ENCODE measurements at regions not wholly inside any gene's neighbourhood (a gene's known extent, or its start where the extent isn't known, plus 50 kb on each side); places are given as distances from the start of the nearest gene placed in this dataset.
"Not testable (repeated sequence)": the region's sequence is repeated elsewhere in the genome, so short reads cannot be mapped to it uniquely, and the experiment has no call there.

DNA sequence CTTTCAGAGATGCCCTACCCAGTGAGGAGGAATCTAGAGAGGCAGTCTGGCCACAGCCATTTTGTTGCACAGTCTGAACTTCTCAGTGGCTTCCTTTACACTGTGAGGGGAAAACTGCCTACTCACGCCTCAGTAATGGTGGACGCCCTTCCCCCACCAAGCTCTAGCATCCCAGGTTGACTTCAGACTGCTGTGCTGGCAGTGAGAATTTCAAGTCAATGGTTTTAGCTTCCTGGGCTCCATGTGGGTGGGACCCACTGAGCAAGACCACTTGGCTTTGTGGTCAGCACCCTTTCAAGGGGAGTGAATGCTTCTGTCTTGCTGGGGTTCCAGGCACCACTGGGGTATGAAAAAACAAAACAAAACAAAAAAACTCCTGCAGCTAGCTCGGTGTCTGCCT, 663.2 kb upstream of the ZNF385D start:
- DNase-seq, result no peak

DNA sequence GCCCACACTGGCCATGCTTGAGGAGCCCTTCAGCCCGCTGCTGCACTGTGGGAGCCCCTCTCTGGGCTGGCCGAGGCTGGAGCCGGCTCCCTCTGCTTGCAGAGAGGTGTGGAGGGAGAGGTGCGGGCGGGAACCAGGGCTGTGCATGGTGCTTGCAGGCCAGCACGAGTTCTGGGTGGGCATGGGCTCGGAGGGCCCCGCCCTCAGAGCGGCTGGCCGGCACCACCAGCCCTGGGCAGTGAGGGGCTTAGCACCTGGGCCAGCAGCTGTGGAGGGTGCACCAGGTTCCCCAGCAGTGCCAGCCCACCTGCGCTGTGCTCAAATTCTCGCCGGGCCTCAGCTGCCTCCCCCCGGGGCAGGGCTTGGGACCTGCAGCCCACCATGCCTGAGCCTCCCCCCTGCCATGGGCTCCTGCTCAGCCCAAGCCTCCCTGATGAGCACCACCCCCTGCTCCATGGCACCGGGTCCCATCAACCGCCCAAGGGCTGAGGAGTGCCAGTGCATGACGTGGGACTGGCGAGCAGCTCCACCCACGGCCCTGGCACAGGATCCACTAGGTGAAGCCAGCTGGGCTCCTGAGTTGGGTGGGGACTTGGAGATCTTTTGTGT, 665.9 kb upstream of the ZNF385D start:
- DNase-seq, result not testable (repeated sequence)

DNA sequence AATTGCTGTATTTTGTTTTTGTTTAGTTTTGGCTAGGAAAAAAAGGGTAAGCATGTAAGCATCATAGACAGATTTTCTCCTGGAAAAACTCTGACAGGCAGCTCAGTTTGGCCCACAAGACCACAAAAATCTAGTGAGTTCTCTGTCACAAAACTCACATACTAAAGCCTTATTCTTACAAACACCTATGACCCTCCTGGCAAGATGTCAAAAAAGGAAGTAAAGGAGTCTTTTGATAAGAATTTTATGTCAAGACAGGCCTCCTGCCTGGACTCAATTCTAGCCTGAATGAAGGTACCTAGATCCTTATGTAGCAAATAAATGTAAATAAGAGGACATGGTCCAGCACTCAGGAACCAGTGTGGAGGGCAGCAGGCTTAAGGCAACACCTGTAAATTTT, 668.3 kb upstream of the ZNF385D start:
- no peak for DNase-seq

DNA sequence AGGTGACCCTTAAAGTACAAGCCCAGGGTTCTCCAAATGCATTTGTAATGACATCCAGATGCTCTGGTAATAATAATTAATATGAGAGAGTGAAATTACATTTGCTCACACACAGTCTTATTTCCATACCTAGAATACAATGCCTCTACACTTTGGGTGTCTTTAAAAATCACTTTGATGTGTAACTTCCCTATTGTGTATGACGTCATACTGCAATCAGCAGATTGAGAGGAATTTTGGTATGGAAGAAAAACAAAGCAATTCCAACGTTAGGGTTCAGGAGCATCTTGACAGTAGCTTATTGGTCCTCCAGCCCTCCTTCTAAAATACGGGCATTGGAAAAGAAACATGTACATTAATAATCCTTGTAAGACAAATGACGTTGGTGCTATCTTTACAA, 670.6 kb upstream of the ZNF385D start:
- no peak for DNase-seq

DNA sequence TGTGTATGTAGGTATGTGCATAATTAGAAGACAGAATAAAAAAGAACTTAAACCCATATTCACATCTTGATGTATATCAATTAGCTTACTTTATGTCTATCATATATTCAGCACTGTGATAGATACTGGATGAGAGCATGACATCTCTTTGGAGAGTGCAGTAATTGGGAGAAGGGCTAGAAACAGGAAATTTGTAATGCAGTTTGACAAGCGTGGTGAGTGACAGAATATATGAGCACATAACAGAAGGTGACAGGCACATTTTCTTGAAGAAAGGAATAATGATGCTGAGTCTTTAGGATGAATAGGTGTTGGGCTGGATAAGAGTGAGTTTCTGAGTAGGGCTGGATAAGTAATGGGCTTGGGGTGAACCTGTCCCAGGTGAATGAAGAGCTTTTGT, 680.3 kb upstream of the ZNF385D start:
- DNase-seq, result no peak

DNA sequence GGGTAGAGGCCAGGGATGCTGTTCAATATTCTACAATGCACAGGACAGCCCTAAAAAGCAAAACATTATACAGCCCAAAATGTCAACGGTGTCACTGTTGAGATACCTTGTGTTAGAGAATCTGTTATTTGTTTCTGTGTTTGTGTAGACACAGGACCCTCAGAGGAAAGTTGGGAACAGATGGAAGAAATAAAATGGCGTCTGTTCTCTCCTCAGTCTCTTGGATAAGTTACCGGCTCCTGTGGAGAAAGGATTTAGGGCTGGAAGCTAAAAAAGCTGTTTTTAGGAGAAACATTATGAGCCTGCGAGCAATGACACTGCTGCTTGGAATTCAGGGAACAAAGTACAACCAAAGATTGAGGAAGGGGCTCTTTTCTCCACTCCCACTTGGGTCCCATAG, 688.6 kb upstream of the ZNF385D start:
- no peak for DNase-seq

DNA sequence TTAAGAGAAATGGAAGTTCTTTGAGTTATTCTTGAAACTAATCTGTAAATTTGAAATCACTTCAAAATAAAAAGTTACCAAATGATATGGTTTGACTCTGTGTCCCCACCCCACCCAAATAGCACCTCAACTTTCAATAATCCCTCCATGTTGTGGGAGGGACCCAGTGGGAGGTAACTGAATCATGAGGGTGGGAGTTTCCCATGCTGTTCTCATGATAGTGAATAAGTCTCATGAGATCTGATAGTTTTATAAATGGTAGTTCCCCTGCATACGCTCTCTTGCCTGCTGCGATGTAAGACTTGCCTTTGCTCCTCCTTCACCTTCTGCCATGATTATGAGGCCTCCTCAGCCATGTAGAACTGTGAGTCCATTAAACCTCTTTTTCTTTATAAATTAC, 690.7 kb upstream of the ZNF385D start:
- DNase-seq, result no peak

DNA sequence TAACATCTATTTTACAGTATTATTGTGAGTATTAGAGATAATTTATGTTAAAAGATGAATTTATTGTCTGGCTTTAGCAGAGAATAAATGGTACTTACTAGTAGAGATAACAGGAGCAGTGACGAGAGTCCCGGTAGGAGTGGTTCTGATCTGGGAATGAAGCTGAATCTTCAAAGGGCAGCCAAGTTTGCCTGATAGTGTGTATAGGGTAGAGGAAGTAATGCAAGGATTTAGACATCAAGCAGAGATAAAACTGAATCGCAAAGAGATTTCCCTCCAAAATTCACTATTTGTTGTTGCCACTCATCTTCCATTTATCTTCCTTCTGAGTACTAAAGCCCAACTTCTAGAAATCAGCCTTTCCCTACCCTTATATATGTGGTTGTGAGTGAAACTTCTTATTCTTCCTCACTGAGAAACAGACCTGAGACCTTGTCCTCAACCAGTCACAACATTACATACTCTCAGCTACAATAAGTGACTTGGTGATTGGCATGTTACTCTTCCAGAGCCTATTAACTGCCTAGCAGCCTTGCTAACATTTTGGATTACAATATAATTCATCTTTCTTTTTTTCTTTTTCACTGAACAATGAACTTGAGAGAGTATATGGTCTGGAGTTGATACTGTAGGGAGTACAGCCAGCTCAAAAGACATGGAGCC, 692.7 kb upstream of the ZNF385D start:
- no peak for DNase-seq

DNA sequence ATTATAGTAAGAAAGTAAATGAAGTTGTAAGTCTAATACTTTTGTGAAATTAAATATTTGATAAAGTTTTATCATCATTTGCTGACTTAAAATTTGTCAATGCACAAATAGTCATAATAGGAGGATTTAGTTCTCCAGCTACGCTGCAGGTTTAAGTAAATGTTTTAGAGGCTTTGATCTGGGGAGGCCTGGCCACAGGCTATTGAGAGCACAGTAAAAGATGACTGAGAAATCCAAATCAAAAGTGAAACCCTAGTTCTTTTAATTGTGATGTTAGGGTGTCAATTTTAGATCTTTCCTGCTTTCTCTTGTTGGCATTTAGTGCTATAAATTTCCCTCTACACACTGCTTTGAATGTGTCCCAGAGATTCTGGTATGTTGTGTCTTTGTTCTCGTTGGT, 694.3 kb upstream of the ZNF385D start:
- not testable (repeated sequence) for DNase-seq

DNA sequence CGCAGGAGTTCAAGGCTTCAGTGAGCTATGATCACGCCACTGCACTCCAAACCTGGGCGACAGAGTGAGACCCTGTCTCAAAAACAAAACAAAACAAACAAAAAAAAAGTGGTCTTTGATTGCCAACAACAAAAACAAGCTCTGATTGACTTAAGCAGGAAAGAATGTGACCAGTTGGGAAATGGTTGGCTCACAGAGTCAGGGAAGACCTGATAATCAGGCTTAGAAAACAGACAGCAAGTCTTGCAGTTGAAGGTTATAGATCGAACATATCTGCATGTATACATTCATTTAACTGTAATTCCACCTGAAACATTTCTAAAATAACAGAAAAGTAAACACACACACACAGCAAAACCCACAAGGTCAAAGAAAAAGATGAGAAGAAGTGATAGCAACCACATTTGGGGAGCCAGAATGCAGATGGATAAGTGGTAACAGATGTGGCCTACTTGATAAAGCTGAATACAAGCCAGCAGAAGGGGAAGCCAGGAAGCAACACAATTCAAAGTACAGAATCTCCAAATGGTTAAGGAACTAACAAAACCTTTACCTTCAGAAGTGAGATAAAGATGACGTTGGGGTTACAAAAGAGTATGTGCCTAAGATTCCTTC, 699.9 kb upstream of the ZNF385D start:
- DNase-seq, result no peak

DNA sequence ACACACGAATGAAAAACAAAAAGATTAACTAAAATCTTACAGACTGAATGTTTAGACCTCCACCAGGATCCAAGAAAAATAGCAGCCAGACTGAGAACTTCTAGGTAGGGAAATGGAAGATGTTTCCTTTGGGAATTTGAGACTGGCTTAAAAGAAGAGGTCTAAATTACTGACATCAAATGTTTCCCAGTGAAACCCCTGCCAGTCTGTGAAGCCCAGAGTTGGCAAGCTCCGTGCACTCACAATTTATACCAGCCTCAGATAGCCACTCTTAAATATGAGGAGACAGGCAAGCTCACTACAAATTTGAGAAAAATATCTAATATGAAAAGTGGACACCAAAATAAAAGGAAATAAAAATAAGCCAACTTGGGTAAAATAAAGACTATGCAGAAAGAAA, 700.5 kb upstream of the ZNF385D start:
- DNase-seq, result no peak

DNA sequence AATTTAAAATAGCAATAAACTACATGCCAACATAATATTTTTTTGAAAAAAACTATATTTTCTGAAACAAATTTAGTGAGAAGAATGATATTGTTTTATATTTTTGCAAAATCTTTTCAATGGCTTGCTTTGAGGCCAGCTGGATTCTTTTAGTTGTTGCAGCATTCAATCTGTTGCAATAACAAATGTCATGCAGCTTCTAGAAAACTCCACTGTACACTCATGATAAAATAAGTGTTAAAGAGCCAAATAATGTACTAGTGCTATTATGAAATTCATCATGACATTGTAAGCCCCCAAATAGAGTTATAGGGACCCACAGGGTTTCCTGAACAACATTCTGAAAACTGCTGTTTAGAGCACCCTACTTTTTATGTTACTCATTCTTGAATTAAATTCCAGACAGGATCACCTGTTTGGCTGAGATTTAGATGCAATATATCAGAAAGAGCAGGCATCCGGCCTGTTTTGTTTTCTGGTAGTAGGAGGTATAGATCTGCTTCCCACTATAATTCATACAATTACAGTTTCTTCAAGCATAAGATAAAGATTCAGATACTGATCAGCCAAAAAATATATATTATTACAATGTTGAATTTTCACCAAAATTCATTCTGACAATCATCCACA, 703.0 kb upstream of the ZNF385D start:
- DNase-seq, result no peak

DNA sequence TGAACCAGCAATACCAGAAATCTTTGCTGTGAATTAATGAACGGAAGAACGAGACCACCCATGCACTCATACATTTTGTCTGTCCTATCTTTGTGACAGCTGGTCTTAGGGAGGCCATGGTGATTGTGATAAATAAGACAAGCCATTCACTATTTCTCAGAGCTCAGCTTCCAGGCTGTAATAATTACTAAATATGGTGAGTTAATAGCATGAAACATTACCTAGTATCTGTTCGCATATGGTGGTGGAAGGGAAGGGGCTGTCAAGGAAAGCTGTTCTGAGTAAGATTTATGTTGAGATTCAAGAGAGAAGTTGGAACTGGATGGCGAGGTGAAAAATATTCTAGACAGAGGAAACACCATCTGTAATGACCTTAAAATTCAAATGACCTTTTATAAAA, 719.0 kb upstream of the ZNF385D start:
- no peak for DNase-seq

DNA sequence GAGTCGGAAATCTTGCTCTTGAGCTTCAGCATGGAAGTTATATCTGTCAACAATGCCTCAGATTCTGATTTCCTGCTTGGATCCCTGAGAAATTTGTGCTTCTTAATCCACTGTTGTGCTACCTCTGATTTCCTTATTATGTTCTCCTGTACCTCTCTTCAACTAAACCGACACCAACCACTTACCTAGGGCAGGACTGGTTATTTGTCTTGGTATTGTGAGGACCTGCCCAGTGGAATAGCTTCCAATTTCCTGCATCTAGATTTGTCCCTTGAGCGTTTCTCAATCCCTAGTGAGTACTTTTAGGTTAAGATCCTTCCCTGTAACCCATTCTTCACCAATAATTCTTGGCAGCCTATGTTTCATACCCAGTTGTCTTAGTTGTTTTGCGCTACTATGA, 720.5 kb upstream of the ZNF385D start:
- no peak for DNase-seq

DNA sequence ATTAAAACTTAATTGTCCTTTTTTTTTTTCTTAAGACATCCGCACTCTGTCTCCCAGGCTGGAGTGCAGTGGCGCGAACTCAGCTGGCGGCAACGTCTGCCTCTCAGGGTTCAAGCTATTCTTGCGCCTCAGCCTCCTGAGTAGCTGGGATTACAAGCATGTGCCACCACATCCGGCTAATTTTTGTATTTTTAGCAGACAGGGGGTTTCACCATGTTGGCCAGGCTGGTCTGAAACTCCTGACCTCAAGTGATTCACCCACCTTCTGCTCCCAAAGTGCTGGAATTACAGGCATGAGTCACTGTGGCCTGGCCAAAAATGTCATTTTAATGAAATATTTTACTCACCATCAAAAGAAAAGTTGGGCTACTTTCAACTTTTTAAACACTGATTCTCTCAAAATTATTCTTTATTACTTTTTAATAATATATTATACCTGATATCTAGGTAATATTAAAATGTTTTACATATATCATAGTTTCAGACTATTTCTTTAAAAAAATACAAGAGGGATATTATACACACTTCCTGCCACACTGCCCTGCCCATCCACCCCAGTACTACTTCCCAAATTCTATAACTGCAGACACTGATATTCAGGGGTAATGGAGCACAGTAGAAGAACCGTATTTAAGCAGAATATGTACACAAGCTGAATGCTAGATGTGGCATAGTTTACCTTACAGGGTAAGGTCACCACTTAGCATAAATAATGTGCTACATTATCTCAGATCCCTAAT, 723.9 kb upstream of the ZNF385D start:
- no peak for DNase-seq

DNA sequence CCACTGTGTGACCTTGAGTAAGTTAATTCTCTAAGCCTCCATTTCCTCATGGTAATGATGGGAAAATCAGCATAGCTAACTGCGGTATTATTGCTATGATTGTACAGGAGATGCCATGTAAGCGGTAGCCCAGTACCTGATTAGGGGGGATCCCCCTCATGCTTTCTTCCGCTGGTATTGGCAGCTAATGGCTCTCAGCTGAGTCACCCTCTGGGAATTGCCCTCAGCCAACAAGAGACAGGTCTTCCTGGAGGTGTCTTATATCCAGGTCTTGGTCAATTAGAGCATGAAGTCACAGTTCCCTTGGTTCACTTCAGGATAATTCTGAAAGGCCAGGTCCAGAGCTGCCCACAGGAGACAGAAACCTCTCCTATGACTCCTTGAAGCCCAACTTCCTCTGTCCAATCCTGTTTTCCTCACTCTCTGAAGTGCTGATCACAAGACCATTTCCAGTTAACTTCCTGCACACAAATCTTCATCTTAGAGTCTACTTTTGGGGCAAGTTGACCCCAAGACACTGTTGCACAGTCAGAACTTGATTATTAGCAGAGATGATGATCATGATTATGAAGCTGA, 724.7 kb upstream of the ZNF385D start:
- DNase-seq, result no peak

DNA sequence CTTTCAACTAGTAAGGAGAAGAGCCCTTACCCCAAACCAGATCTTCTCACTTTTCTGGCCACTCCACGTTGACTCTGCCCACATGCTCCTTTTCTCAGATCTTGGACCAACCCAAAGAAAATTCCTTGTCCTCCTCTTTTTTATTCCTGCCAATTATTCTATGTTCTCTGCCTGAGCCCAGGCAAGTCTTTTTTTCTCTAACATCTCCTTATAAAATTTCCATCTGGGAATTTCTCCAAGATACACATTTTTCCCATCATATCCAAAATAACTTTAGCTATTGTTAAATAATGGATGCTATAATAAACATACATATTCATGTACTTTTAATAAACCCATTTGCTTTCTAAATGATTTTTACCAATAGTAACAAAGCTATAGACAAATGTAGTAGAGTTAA, 726.0 kb upstream of the ZNF385D start:
- no peak for DNase-seq

DNA sequence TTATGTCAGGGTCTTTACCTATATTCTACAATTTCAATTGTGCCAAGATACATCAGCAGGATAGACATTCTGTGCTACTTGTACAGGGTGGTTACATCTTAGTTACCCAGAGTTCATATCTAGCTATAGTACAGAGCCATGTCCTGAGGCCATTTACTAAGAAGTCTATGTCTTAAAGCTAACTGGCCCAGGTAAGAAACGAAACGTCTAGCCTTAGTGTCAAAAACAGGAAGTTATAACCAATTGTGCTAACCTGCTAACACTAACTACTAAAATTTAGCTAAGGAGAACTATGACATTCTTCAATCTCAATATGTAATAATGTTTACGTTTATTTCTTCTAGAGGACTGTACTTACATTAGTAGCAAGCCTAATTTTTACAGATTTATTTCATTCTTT, 717.2 kb upstream of the UBE2E2 start:
- no peak for DNase-seq

DNA sequence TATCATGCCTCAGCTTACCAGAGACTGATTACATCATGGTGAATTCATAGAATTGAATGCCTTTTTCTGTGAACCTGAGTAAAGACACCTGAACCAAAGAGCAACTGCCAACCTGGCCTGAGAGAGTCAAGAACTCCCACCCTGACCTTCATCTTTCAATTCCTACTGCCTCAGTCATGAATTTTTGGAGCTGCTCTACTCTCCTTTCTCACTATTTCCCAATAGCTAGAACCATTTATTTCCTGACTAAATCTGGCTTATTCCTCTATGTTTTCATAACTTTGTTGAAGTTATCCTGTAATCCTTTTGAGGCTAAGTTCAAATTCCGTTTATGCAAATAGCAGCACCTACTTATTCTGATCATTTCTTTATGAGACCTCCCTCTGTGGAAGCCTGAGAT, 712.4 kb upstream of the UBE2E2 start:
- no peak for DNase-seq

DNA sequence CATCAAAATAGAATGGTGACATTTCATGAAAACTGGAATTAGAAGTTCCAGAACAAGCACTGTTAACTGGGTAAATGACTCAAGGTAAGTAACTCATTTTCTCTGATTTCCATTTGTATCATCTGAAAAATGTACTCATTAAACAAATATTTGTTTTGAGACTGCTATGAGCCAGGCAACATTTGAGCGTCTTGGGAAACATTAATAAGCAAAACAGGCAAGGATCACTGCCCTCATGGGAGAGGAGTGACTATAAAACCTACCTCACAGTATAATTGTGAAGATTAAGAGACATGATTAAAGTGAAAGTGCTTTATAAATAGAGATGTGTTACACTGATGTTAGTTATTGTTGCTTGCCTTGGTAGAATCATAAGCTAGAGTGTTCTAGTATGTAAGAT, 711.8 kb upstream of the UBE2E2 start:
- DNase-seq, result no peak

DNA sequence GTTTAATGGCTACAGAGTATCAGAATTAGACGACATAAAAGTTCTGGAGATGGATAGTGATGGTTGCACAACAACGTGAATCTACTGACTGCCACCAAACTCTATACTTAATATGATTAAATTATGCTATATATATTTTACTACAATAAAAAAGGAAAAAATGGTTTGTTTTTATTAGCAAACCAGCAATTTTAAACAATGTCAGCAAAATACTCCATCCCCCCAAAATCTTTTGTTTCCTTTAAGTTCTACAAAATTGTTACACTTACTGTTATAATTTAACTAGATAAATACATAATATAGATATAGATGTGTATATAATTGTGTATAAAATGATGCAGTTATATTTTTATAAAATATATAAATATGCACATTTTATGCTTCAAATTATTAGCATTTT, 710.8 kb upstream of the UBE2E2 start:
- DNase-seq, result no peak

DNA sequence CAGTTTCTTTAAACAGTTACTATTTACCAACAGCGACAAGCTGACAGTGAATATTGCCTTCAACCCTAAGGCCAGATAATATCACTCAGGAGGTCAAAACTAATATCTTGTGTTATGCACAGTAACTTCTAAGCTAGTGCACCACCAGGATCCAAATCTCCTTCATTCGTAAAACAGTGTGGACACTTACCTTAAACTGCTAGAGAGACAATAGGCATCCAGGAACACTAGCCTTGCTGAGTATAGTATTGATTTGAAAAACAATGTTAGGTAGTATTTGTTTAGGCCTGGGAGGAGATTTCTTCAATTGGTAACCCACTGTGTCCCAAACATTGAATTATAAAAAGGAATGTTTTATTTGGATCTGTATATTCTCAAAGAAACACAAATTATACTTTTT, 707.9 kb upstream of the UBE2E2 start:
- DNase-seq, result no peak

DNA sequence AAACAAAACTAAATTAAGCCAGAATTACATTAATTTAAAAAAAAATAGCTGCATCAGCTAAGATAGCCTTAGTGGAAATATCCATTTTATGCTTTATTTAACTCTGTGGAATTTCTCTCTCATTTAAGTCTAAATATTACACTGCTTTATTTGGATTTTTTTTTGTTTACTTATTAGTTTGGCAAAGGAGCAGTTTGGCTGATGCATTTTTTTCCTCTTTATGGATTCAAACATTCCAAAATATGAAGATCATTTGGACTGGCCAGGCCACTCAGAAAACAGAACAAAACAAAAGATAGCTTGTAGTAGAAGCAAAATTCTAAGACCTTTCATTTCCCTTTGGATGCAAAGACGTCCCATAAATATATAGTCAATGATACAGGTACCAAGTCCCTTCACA, 707.3 kb upstream of the UBE2E2 start:
- DNase-seq, result no peak
